SK-N-MC (cell line): ENCODE measurements at regions not wholly inside any gene's neighbourhood (a gene's known extent, or its start where the extent isn't known, plus 50 kb on each side); places are given as distances from the start of the nearest gene placed in this dataset.

Experiments used
- EZH2 ChIP-seq: fragments of 200-600 bp; sonication (generic); IDR thresholded peaks from one replicate; pipeline ENCODE4 v1.6.1; 2017; ENCODE audit warnings: antibody characterized with exemption
- POLR2AphosphoS5 ChIP-seq: IDR thresholded peaks from 2 replicates; pipeline ENCODE4 v1.6.1; 2012; ENCODE audit warnings: mild to moderate bottlenecking, low read depth, low read length, borderline replicate concordance

DNA sequence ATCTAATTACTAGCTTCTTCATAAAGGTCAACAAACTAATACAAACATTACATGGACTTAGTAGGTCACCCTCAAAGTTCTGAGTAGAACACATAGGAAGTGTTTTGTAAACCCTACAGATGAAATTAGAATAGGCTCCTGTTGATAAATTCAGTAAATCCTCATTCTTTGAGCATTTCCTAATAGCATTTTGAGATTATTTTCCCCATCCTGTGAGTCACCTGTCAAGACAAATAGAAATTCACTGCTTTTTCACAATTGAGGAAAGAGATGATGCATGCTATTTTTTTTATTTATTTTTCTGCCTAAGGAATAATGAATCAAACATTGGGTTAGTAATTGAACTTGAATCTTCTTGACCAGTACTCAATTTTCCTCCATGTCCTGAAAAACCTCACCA lies 666.7 kb upstream of the GOT2 start:
- TF ChIP-seq EZH2 (no peak), POLR2AphosphoS5 (no peak)
